Heart left ventricle (tissue), 16 donors: ENCODE measurements at regions not wholly inside any gene's neighbourhood (a gene's known extent, or its start where the extent isn't known, plus 50 kb on each side); places are given as distances from the start of the nearest gene placed in this dataset.
"Not testable (repeated sequence)": the region's sequence is repeated elsewhere in the genome, so short reads cannot be mapped to it uniquely, and the experiment has no call there.

Experiments used
- ATAC-seq, 4 donors: fragments of 200-7000 bp; cut with Tn5 transposase; one replicate each; pipeline ENCODE4 v1.9.1; 2020 to 2022; ENCODE audit warnings: moderate library complexity in 4 of 4, mild to moderate bottlenecking in 3 of 4, moderate number of reproducible peaks in 1 of 4
- DNase-seq, 5 donors: peaks; one replicate each; pipeline ENCODE4 v3.0.0-alpha.2; 2020
- H3K27ac ChIP-seq, 12 donors: fragments of 200-600 bp; sonication (generic) in 4 of 12; one replicate each; pipeline versions ENCODE4 v1.5.0 to v1.8.0; 2016 to 2022; ENCODE audit warnings: mild to moderate bottlenecking in 2 of 12
- H3K27me3 ChIP-seq, 9 donors: fragments of 200-600 bp; sonication (generic) in 2 of 9; one replicate each; pipeline versions ENCODE4 v1.5.1 to v1.8.0; 2016 to 2022; ENCODE audit warnings: mild to moderate bottlenecking in 3 of 9
- H3K36me3 ChIP-seq, 9 donors: fragments of 200-600 bp; sonication (generic) in 2 of 9; one replicate each; pipeline versions ENCODE4 v1.5.0 to v1.8.0; 2018 to 2022; ENCODE audit warnings: mild to moderate bottlenecking in 2 of 9
- H3K4me1 ChIP-seq, 12 donors: fragments of 200-600 bp; sonication (generic) in 4 of 12; one replicate each; pipeline versions ENCODE4 v1.5.0 to v1.8.0; 2016 to 2022; ENCODE audit warnings: mild to moderate bottlenecking in 3 of 12
- H3K4me3 ChIP-seq, 12 donors: fragments of 200-600 bp; sonication (generic) in 4 of 12; one replicate each; pipeline versions ENCODE4 v1.5.0 to v1.8.0; 2017 to 2022; ENCODE audit warnings: mild to moderate bottlenecking in 9 of 12, moderate library complexity in 4 of 12
- H3K9me3 ChIP-seq, 12 donors: fragments of 200-600 bp; sonication (generic) in 4 of 12; one replicate each; pipeline versions ENCODE4 v1.5.0 to v1.8.0; 2016 to 2022; ENCODE audit warnings: mild to moderate bottlenecking in 1 of 12
- CTCF ChIP-seq, 12 donors: fragments of 200-600 bp; sonication (generic) in 4 of 12; IDR thresholded peaks; one replicate each; pipeline versions ENCODE4 v1.5.0 to v1.8.0; 2018 to 2022; ENCODE audit warnings: antibody characterized with exemption in 12 of 12, mild to moderate bottlenecking in 5 of 12
- POLR2A ChIP-seq, 2 donors: fragments of 450-650 bp; IDR thresholded peaks; one replicate each; pipeline ENCODE4 v1.6.1; 2017; ENCODE audit warnings: antibody characterized with exemption in 2 of 2, mild to moderate bottlenecking in 2 of 2, moderate library complexity in 2 of 2
- WGBS, 4 donors: extraction: QIAGEN DNeasy Blood & Tissue Kit in 2 of 4; methylation state at CpG; one replicate each; pipeline versions ENCODE4 v1.1.5 to v1.1.7; 2013 to 2018; 5-methylcytosine and 5-hydroxymethylcytosine counted together
- intact Hi-C, 10 donors: fragments of 100-400 bp; cut with DNase I; formaldehyde crosslinking; loops; one replicate each; pipeline versions ENCODE4 v1.11.1 to v1.14.2; 2022
- donor health status: ischemic (EF 13 %, LVEDD 7.1; RV severe dilation, severe dysfunction).
- donor health status: healthy with polysubstance abuse.
- donor health status: DM: no; HTN: yes; CAD: no.
- donor health status: DM: no; HTN: no; CAD: no.
- donor health status: ischemic (EF 25% LVEDD 6.9; RV normal size, moderate dysfunction).
- donor health status: ischemic (EF 25% LVEDD 5.7; RV mildly dilated, moderate dysfunction).
- donor health status: healthy.
- donor health status: DM: yes; HTN: yes; CAD: no.
- donor health status: ischemic (EF 35%, LVEDD 5.7; RV mildly dilated, moderate dysfunction).
- donor health status: nonischemic (EF 11% LVEDD 7.7; RV severe dilation, severe dysfunction).
- donor health status: DM: yes; HTN: yes; CAD: no.
- donor health status: PGD.
- donor health status: ischemic (EF 29% LVEDD 5.4; RV normal size, mild dysfunction).
- donor health status: nonischemic (EF 23%, LVEDD 6.1; RV moderate dilation, normal function).

- H3K4me1 ChIP-seq = peaks cover 0 to 19% (median 4%) of the 10 kb centered on the region in 12 donors
- no peaks in the 10 kb centered on the region for H3K9me3 ChIP-seq
- TF ChIP-seq POLR2A (IDR thresholded peaks at IDR 0.05) = no peak
- no peak for TF ChIP-seq CTCF (IDR thresholded peaks at IDR 0.05)
- no peak overlapping the region for H3K27ac ChIP-seq
- DNase-seq (no peak), ATAC-seq (no peak)
- no peak overlapping the region for H3K4me3 ChIP-seq
- no peaks in the 10 kb centered on the region for H3K27me3 ChIP-seq
- H3K36me3 ChIP-seq = no peaks in the 10 kb centered on the region
- intact Hi-C loops = no loop called here
- WGBS, 4 donors = 94 to 100% (median 97%) methylated on average over 1 of the region's 1 CpG
Observed at GRCh38 chr6:11469684-11470083, 67.9 kb upstream of the TMEM170B start.

- H3K9me3 ChIP-seq, ATAC-seq, H3K27me3 ChIP-seq, H3K36me3 ChIP-seq, H3K27ac ChIP-seq, DNase-seq, H3K4me1 ChIP-seq, intact Hi-C loops, H3K4me3 ChIP-seq: not testable (repeated sequence)
- 63 to 92% (median 65%) methylated on average over 4 of the region's 4 CpGs for WGBS, 4 donors
Observed at GRCh38 chr6:11468271-11468670, 69.3 kb upstream of the TMEM170B start.

- no peaks in the 10 kb centered on the region for H3K9me3 ChIP-seq
- intact Hi-C loops = no loop called here
- H3K4me3 ChIP-seq = no peak overlapping the region
- no peak for TF ChIP-seq CTCF (IDR thresholded peaks at IDR 0.05)
- TF ChIP-seq POLR2A (IDR thresholded peaks at IDR 0.05) = no peak
- H3K27me3 ChIP-seq = no peaks in the 10 kb centered on the region
- peaks cover 0 to 7% (median 0%) of the 10 kb centered on the region in 12 donors for H3K4me1 ChIP-seq
- DNase-seq = no peak
- no peak overlapping the region for H3K27ac ChIP-seq
- no peaks in the 10 kb centered on the region for H3K36me3 ChIP-seq
- ATAC-seq = no peak
Observed at GRCh38 chr6:11467364-11467763, 70.2 kb upstream of the TMEM170B start.

- H3K4me1 ChIP-seq = peaks cover 0 to 34% (median 2%) of the 10 kb centered on the region in 12 donors
- H3K36me3 ChIP-seq = no peaks in the 10 kb centered on the region
- ATAC-seq (no peak), DNase-seq (no peak)
- WGBS, 4 donors = 95 to 96% (median 95%) methylated on average over 4 of the region's 4 CpGs
- TF ChIP-seq CTCF (IDR thresholded peaks at IDR 0.05) (no peak), POLR2A (IDR thresholded peaks at IDR 0.05) (no peak)
- no peak overlapping the region for H3K4me3 ChIP-seq
- no peak overlapping the region for H3K27ac ChIP-seq
- H3K27me3 ChIP-seq = no peaks in the 10 kb centered on the region
- intact Hi-C loops = no loop called here
- no peaks in the 10 kb centered on the region for H3K9me3 ChIP-seq
Observed at GRCh38 chr6:11463398-11463780, 74.2 kb upstream of the TMEM170B start.

- no peaks in the 10 kb centered on the region for H3K27me3 ChIP-seq
- no peak for DNase-seq
- H3K4me1 ChIP-seq = peaks cover 0 to 34% (median 2%) of the 10 kb centered on the region in 12 donors
- WGBS, 4 donors = 76 to 79% (median 78%) methylated on average over 11 of the region's 11 CpGs
- ATAC-seq = peak in 1 of 4 donors; percentile 42
- peak overlapping the region in 1 of 12 donors; percentile 16 for H3K27ac ChIP-seq
- no peaks in the 10 kb centered on the region for H3K9me3 ChIP-seq
- intact Hi-C loops = no loop called here
- no peak for TF ChIP-seq CTCF (IDR thresholded peaks at IDR 0.05)
- TF ChIP-seq POLR2A (IDR thresholded peaks at IDR 0.05) = no peak
- no peak overlapping the region for H3K4me3 ChIP-seq
- H3K36me3 ChIP-seq = no peaks in the 10 kb centered on the region
Observed at GRCh38 chr6:11462742-11463397, 74.7 kb upstream of the TMEM170B start.
